KMS-11 (cell line): ENCODE measurements at regions not wholly inside any gene's neighbourhood (a gene's known extent, or its start where the extent isn't known, plus 50 kb on each side); places are given as distances from the start of the nearest gene placed in this dataset.

Experiments
- H2AFZ ChIP-seq: fragments of 200-600 bp; sonication (generic); 2 replicates; pipeline ENCODE4 v1.6.1; 2016; ENCODE audit warnings: antibody characterized with exemption, mixed run types, low read depth
- H3K27ac ChIP-seq: fragments of 200-600 bp; sonication (generic); 2 replicates; pipeline ENCODE4 v1.6.1; 2016; ENCODE audit warnings: mild to moderate bottlenecking, mixed run types
- H3K27me3 ChIP-seq: fragments of 200-600 bp; sonication (generic); 2 replicates; pipeline ENCODE4 v1.6.1; 2017; ENCODE audit warnings: mild to moderate bottlenecking, low read depth, mixed run types, moderate library complexity; ENCODE audit not compliant: insufficient read depth
- H3K36me3 ChIP-seq: fragments of 200-600 bp; sonication (generic); 2 replicates; pipeline ENCODE4 v1.6.1; 2017; ENCODE audit warnings: mild to moderate bottlenecking, mixed run types; ENCODE audit not compliant: insufficient read depth
- H3K4me1 ChIP-seq: fragments of 200-600 bp; sonication (generic); 2 replicates; pipeline ENCODE4 v1.6.1; 2016; ENCODE audit warnings: mild to moderate bottlenecking, low read depth, mixed run types; ENCODE audit not compliant: poor library complexity, severe bottlenecking
- H3K4me2 ChIP-seq: fragments of 200-600 bp; sonication (generic); 2 replicates; pipeline ENCODE4 v1.7.0; 2016; ENCODE audit warnings: mild to moderate bottlenecking, mixed run types
- H3K4me3 ChIP-seq: fragments of 200-600 bp; sonication (generic); IDR thresholded peaks from 2 replicates; pipeline ENCODE4 v1.6.1; 2017; ENCODE audit warnings: low read depth, low read length, mixed read lengths; ENCODE audit not compliant: insufficient read depth
- H3K79me2 ChIP-seq: fragments of 200-600 bp; sonication (generic); 2 replicates; pipeline ENCODE4 v1.6.1; 2016; ENCODE audit warnings: low read depth, mixed run types; ENCODE audit not compliant: insufficient read depth
- H3K9ac ChIP-seq: fragments of 200-600 bp; sonication (generic); 2 replicates; pipeline ENCODE4 v1.6.1; 2016; ENCODE audit warnings: mild to moderate bottlenecking, mixed run types
- H4K20me1 ChIP-seq: fragments of 200-600 bp; sonication (generic); 2 replicates; pipeline ENCODE4 v1.6.1; 2016; ENCODE audit warnings: mild to moderate bottlenecking, mixed run types; ENCODE audit not compliant: insufficient read depth
- TF ChIP-seq, protein P1 (sequence below): fragments of 200-600 bp; sonication (generic); conservative IDR thresholded peaks from 2 replicates; pipeline ENCODE4 v1.6.1; 2017; ENCODE audit warnings: low read depth, mild to moderate bottlenecking, antibody characterized with exemption, low read length, moderate library complexity, mixed read lengths

DNA sequence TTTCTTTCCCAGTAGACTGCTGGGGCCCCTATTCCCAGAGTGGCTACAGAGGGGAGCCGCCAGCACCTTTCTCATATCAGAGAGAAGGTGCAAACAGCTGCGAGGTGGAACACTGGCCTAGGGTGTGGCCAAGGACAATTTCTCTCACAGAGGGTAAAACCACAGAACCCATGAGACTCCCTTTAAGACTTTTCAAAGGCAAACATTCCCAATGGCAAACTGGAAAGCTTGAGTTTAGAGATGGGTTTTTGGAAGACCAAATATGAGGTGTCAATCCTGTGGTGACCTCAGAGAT, 335.1 kb upstream of the PIK3R1 start:
- H3K27ac ChIP-seq = no peak overlapping the region

DNA sequence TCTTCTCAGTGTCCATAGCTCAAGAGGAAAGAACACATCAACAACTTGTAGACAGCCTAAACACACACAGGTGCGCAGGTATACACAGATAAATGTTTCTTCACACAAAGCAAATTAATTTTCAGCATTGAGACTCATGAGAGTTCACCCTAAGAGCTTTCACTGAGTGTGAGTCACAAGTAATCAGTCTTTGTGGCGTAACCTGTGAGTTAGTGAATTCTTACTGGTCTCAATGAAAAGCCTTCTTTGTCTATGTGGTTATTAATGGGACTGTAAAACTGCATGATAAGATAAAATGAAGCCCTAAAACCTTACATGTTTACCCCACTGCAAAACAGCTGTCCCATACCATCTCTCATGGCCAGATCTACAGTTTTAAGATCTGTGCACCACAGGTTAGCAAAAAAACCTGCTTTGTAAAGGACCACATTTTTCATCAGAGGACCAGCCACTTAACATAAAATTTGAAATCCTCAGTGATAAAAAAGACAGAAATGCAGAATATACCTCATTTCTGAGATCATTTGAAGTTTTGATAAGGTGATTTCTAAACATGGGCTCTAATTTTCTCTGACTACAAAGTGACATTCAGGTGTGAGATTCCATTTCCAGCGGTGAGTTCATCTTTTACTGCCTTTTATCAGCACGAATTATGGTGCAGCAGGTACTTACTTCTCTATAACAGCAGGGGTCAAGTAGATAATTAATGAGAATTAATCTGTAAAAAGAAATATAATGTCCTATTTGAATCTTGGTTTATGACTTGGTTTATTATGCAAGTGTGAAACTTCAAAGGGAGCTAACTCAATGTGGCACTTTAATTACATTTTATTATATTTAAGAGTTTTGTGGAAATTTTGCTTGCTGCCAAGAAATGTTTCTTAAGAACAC, 335.7 kb upstream of the PIK3R1 start:
- Histone ChIP-seq H2AFZ (no peak overlapping the region), H3K36me3 (no peaks in the 10 kb centered on the region), H3K27ac (no peak overlapping the region; the same call in 1 of the 2 replicates), H3K4me1 (peaks cover 26% of the 10 kb centered on the region), H3K27me3 (no peaks in the 10 kb centered on the region), H3K9ac (no peak overlapping the region), H3K4me2 (peak overlapping the region; percentile 36), H3K79me2 (no peaks in the 10 kb centered on the region), H4K20me1 (no peaks in the 10 kb centered on the region), H3K4me3 (no peak overlapping the region)
- TF ChIP-seq, protein P1, sequence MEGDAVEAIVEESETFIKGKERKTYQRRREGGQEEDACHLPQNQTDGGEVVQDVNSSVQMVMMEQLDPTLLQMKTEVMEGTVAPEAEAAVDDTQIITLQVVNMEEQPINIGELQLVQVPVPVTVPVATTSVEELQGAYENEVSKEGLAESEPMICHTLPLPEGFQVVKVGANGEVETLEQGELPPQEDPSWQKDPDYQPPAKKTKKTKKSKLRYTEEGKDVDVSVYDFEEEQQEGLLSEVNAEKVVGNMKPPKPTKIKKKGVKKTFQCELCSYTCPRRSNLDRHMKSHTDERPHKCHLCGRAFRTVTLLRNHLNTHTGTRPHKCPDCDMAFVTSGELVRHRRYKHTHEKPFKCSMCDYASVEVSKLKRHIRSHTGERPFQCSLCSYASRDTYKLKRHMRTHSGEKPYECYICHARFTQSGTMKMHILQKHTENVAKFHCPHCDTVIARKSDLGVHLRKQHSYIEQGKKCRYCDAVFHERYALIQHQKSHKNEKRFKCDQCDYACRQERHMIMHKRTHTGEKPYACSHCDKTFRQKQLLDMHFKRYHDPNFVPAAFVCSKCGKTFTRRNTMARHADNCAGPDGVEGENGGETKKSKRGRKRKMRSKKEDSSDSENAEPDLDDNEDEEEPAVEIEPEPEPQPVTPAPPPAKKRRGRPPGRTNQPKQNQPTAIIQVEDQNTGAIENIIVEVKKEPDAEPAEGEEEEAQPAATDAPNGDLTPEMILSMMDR = no peak

More for the DNA sequence above, 335.1 kb upstream of the PIK3R1 start:
- Histone ChIP-seq H3K4me2 (peak overlapping the region; percentile 36), H3K4me1 (peaks cover 26% of the 10 kb centered on the region), H3K9ac (no peak overlapping the region), H4K20me1 (no peaks in the 10 kb centered on the region), H2AFZ (no peak overlapping the region), H3K4me3 (no peak overlapping the region), H3K36me3 (no peaks in the 10 kb centered on the region), H3K27me3 (no peaks in the 10 kb centered on the region), H3K79me2 (no peaks in the 10 kb centered on the region)
- TF ChIP-seq, protein P1 = no peak

DNA sequence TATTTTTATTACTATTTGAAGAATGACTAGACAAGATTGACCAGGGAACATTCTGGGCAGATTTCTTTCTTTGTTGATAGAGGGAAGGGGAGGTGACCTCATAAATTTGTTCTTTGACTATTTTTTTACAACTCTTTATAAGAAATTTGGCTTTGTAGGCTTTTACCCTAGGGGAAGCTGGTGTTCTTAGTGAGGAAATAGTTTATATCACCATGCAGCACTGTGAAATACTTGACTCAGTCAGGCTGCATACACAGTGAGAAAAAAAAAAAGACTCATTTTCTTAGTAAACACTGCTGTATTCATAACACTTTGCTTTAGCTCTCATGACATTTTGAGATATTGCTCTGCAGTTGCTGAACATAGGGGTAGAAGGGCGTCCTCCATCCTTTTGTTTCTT, 336.6 kb upstream of the PIK3R1 start:
- TF ChIP-seq, protein P1 = no peak
- H3K4me3 ChIP-seq = no peak overlapping the region
- H3K79me2 ChIP-seq = no peaks in the 10 kb centered on the region
- H4K20me1 ChIP-seq = no peaks in the 10 kb centered on the region
- H3K27me3 ChIP-seq = no peaks in the 10 kb centered on the region
- H3K27ac ChIP-seq = no peak overlapping the region
- H3K4me2 ChIP-seq = peak overlapping the region; percentile 36; the same call in 1 of the 2 replicates
- H3K36me3 ChIP-seq = no peaks in the 10 kb centered on the region
- H3K4me1 ChIP-seq = peaks cover 26% of the 10 kb centered on the region
- H2AFZ ChIP-seq = no peak overlapping the region
- no peak overlapping the region for H3K9ac ChIP-seq

DNA sequence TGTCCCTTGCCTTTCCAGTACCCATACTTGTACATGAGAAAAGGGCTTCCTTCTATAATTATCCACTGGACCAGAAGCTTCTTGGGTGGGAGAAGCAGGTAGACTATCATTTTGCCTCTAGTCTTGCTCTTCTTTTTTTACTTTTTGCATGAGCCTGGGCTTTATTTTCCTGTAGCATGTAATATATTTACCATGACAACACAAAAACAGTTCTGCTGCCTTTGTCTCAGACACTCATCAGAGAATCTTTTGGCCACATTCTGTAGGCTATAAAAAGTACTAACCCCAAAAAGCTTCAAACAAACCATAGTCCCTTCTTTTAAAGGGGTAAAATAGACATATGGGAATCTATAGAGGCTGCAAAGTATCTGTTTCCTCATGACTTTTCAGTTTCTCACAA, 339.2 kb upstream of the PIK3R1 start:
- H3K27ac ChIP-seq = no peak overlapping the region
- H3K79me2 ChIP-seq = no peaks in the 10 kb centered on the region
- no peaks in the 10 kb centered on the region for H4K20me1 ChIP-seq
- no peaks in the 10 kb centered on the region for H3K27me3 ChIP-seq
- no peak overlapping the region for H3K9ac ChIP-seq
- H2AFZ ChIP-seq = no peak overlapping the region
- TF ChIP-seq, protein P1 = no peak
- H3K4me1 ChIP-seq = peaks cover 26% of the 10 kb centered on the region
- no peaks in the 10 kb centered on the region for H3K36me3 ChIP-seq
- H3K4me3 ChIP-seq = no peak overlapping the region
- no peak overlapping the region for H3K4me2 ChIP-seq
